Mammary epithelial cell (primary cell): ENCODE measurements at regions not wholly inside any gene's neighbourhood (a gene's known extent, or its start where the extent isn't known, plus 50 kb on each side); places are given as distances from the start of the nearest gene placed in this dataset.

Experiments used
- EZH2 ChIP-seq: IDR thresholded peaks from 2 replicates; pipeline ENCODE4 v1.6.1; 2012; ENCODE audit warnings: low read length, inconsistent platforms, borderline replicate concordance
- TF ChIP-seq, protein P1 (sequence below), 2 donors: IDR thresholded peaks in 1 of 2; conservative IDR thresholded peaks in 1 of 2; 2 replicates each; pipeline ENCODE4 v1.5.1; 2011 to 2012; ENCODE audit warnings: inconsistent platforms in 2 of 2, low read length in 2 of 2, mild to moderate bottlenecking in 2 of 2, control low read depth in 1 of 2, low read depth in 1 of 2; ENCODE audit not compliant: insufficient read depth in 1 of 2; ENCODE audit errors: extremely low read depth in 1 of 2

DNA sequence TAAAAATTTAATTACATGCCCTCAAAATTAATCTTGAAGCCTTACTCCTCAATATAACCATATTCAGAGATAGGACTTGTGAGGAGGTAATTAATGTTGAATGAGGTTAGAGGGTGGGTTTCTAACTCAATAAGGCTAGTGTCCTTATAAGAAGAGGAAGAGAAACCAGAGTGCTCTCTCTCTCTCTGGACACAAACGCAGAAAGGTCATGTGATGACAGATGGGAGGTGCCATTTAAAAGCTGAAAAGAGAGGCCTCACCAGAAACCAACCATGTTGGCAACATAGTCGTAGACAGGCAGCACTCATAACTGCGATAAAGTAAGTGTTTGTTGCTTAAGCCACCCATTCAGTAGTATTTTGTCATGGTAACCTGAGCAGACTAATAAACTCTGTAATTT lies 378.5 kb upstream of the LMO3 start:
- TF ChIP-seq, protein P1, sequence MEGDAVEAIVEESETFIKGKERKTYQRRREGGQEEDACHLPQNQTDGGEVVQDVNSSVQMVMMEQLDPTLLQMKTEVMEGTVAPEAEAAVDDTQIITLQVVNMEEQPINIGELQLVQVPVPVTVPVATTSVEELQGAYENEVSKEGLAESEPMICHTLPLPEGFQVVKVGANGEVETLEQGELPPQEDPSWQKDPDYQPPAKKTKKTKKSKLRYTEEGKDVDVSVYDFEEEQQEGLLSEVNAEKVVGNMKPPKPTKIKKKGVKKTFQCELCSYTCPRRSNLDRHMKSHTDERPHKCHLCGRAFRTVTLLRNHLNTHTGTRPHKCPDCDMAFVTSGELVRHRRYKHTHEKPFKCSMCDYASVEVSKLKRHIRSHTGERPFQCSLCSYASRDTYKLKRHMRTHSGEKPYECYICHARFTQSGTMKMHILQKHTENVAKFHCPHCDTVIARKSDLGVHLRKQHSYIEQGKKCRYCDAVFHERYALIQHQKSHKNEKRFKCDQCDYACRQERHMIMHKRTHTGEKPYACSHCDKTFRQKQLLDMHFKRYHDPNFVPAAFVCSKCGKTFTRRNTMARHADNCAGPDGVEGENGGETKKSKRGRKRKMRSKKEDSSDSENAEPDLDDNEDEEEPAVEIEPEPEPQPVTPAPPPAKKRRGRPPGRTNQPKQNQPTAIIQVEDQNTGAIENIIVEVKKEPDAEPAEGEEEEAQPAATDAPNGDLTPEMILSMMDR (conservative IDR thresholded peaks at IDR 0.05 in 1 of 2, IDR thresholded peaks at IDR 0.05 in 1 of 2; ENCODE audit: extremely low read depth in 1 of 2, insufficient read depth in 1 of 2, low read depth in 1 of 2, low read length in 2 of 2): no peak
- no peak for TF ChIP-seq EZH2
